K562 (cell line): ENCODE measurements at regions not wholly inside any gene's neighbourhood (a gene's known extent, or its start where the extent isn't known, plus 50 kb on each side); places are given as distances from the start of the nearest gene placed in this dataset.

Experiments used
- ATAC-seq: fragments of 200-7000 bp; cut with Tn5 transposase; 3 replicates; pipeline ENCODE4 v1.9.1; 2020; ENCODE audit warnings: moderate library complexity
- BruUV-seq: library from RNA; stranded (reverse); fragments of 400-500 nt; replicated peaks from 2 replicates; lab custom pipeline; 2021; lab: Mats Ljungman, UMichigan
- CTCF ChIA-PET: fragments of 300-600 bp; formaldehyde crosslinking; extraction: SDS; loops from one replicate; lab custom pipeline; 2021; ENCODE audit warnings: low intra/inter-chr PET ratio; lab: Yijun Ruan, JAX
- POLR2A ChIA-PET: fragments of 300-600, 350-650 bp; sonication (Branson Sonifier 250); formaldehyde crosslinking; extraction: SDS; loops from one replicate; lab custom pipeline; 2021; ENCODE audit warnings: antibody characterized with exemption, inconsistent platforms; lab: Yijun Ruan, JAX
- DNase-seq, 4 experiments: peaks; one replicate each; pipeline versions ENCODE4 v3.0.0 to v3.0.0-alpha.2; 2011 to 2018; ENCODE audit warnings: low spot score in 3 of 4, mixed read lengths in 3 of 4; ENCODE audit errors: extremely low read depth in 1 of 4
- FAIRE-seq: peaks from 2 replicates; lab custom pipeline; 2011; peaks lifted over from hg19 to GRCh38; lab: Jason Lieb, UNC
- H2AFZ ChIP-seq: 2 replicates; pipeline ENCODE4 v1.6.0; 2011; ENCODE audit warnings: low read depth, low read length, control low read depth, inconsistent platforms
- H3K27ac ChIP-seq: fragments of 200-600 bp; 3 replicates; pipeline ENCODE4 v1.8.0; 2011; ENCODE audit warnings: low read depth, mild to moderate bottlenecking, control low read depth, inconsistent platforms, low read length, moderate library complexity, mixed read lengths; ENCODE audit errors: extremely low read depth
- H3K27me3 ChIP-seq, 2 experiments: fragments of 300-600 bp in 1 of 2; 2 replicates in 1 of 2; 3 replicates in 1 of 2; pipeline versions ENCODE4 v1.6.0 to v1.8.0; 2011; ENCODE audit warnings: inconsistent platforms in 2 of 2, low read length in 2 of 2, mild to moderate bottlenecking in 1 of 2, mixed read lengths in 1 of 2, moderate library complexity in 1 of 2; ENCODE audit not compliant: control insufficient read depth in 2 of 2, insufficient read depth in 2 of 2
- H3K36me3 ChIP-seq: fragments of 300-600 bp; 3 replicates; pipeline ENCODE4 v1.8.0; 2011; ENCODE audit warnings: mild to moderate bottlenecking, low read length, inconsistent platforms; ENCODE audit not compliant: control insufficient read depth, insufficient read depth
- H3K4me1 ChIP-seq, 2 experiments: fragments of 200-600 bp in 1 of 2; replicated peaks in 1 of 2; 2 replicates in 1 of 2; 3 replicates in 1 of 2; pipeline versions ENCODE4 v1.5.1 to v1.8.0; 2011; ENCODE audit warnings: inconsistent platforms in 2 of 2, low read length in 2 of 2, mild to moderate bottlenecking in 1 of 2, mixed read lengths in 1 of 2, moderate library complexity in 1 of 2; ENCODE audit not compliant: control insufficient read depth in 2 of 2, insufficient read depth in 2 of 2
- H3K4me2 ChIP-seq: 2 replicates; pipeline ENCODE4 v1.6.1; 2011; ENCODE audit warnings: low read length, control low read depth, inconsistent platforms, mixed read lengths; ENCODE audit not compliant: insufficient read depth
- H3K4me3 ChIP-seq: fragments of 200-600 bp; sonication (generic), shearing (Covaris generic); 2 replicates; pipeline ENCODE4 v1.5.1; 2016; ENCODE audit warnings: control low read depth, inconsistent platforms
- H3K79me2 ChIP-seq: fragments of 200-600 bp; 3 replicates; pipeline ENCODE4 v1.8.0; 2011; ENCODE audit warnings: low read length, inconsistent platforms; ENCODE audit not compliant: control insufficient read depth, insufficient read depth
- H3K9ac ChIP-seq, 2 experiments: 2 replicates each; pipeline versions ENCODE4 v1.6.0 to v1.6.1; 2011; ENCODE audit warnings: low read depth in 2 of 2, low read length in 2 of 2, control low read depth in 1 of 2, inconsistent platforms in 1 of 2, mild to moderate bottlenecking in 1 of 2, mixed read lengths in 1 of 2; ENCODE audit not compliant: insufficient read depth in 1 of 2
- H3K9me1 ChIP-seq: one replicate; pipeline ENCODE4 v1.6.0; 2011; ENCODE audit warnings: inconsistent platforms, mild to moderate bottlenecking, low read length, moderate library complexity; ENCODE audit not compliant: control insufficient read depth, insufficient read depth
- H3K9me3 ChIP-seq: replicated peaks from 2 replicates; pipeline ENCODE4 v1.5.1; 2011; ENCODE audit warnings: low read depth, low read length, inconsistent platforms; ENCODE audit not compliant: control insufficient read depth, insufficient read depth
- H4K20me1 ChIP-seq: replicated peaks from 2 replicates; pipeline ENCODE4 v1.6.1; 2011; ENCODE audit warnings: low read length, inconsistent platforms, mixed read lengths; ENCODE audit not compliant: control insufficient read depth, insufficient read depth
- COPS2 ChIP-seq: fragments of 450-650 bp; conservative IDR thresholded peaks from 2 replicates; pipeline ENCODE4 v1.6.1; 2016; ENCODE audit warnings: mild to moderate bottlenecking, moderate library complexity
- SAP30 ChIP-seq: fragments of 200-600 bp; sonication (generic); IDR thresholded peaks from 2 replicates; pipeline ENCODE4 v1.6.1; 2012; ENCODE audit warnings: borderline replicate concordance, low read depth, mild to moderate bottlenecking, moderate library complexity, low read length, control low read depth, inconsistent platforms; ENCODE audit not compliant: insufficient read depth, poor library complexity, severe bottlenecking
- SMAD1 ChIP-seq: fragments of 150-350 bp; IDR thresholded peaks from 2 replicates; pipeline ENCODE4 v1.6.1; 2014; ENCODE audit warnings: low read length, low read depth; ENCODE audit not compliant: partially characterized antibody
- SP1 ChIP-seq: sonication (generic); formaldehyde crosslinking; IDR thresholded peaks from 2 replicates; pipeline ENCODE4 v1.8.1; 2022; ENCODE audit warnings: mild to moderate bottlenecking, missing genetic modification reagents
- TARDBP ChIP-seq: fragments of 450-650 bp; IDR thresholded peaks from 2 replicates; pipeline ENCODE4 v1.6.1; 2016
- ZBTB5 ChIP-seq: fragments of 450-650 bp; IDR thresholded peaks from 2 replicates; pipeline ENCODE4 v1.6.1; 2017; ENCODE audit warnings: antibody characterized with exemption
- ZC3H11A ChIP-seq: IDR thresholded peaks from 2 replicates; pipeline ENCODE4 v1.6.1; 2012; ENCODE audit warnings: low read depth, low read length, improper control_type of control experiment
- ZNF408 ChIP-seq: fragments of 250-450 bp; sonication (Bioruptor Pico); IDR thresholded peaks from 2 replicates; pipeline ENCODE4 v1.4.0; 2020; ENCODE audit warnings: low read depth, mild to moderate bottlenecking, moderate library complexity
- ZNF76 ChIP-seq: fragments of 250-450 bp; sonication (Bioruptor Pico); IDR thresholded peaks from 2 replicates; pipeline ENCODE4 v1.4.0; 2020; ENCODE audit warnings: mild to moderate bottlenecking, moderate library complexity, borderline replicate concordance
- WGBS: fragments of 100-300 bp; shearing (Covaris generic); methylation state at CpG from one replicate; pipeline ENCODE4 v1.1.6; 2016; ENCODE audit warnings: low coverage, mixed read lengths; ENCODE audit not compliant: insufficient coverage; ENCODE audit errors: missing lambda C conversion rate; 5-methylcytosine and 5-hydroxymethylcytosine counted together
- in situ Hi-C: fragments of 300-500 bp; cut with MboI; formaldehyde crosslinking; loops from 4 replicates; pipeline ENCODE4 v1.15.0; 2018; ENCODE audit warnings: inconsistent platforms, mixed read lengths
- intact Hi-C: fragments of 100-400 bp; cut with micrococcal nuclease; formaldehyde crosslinking; loops from 2 replicates; pipeline ENCODE4 v1.14.2; 2022
- TF ChIP-seq, protein P1 (sequence below), 2 experiments: IDR thresholded peaks; 2 replicates each; pipeline ENCODE4 v1.6.1; 2012; ENCODE audit warnings: improper control_type of control experiment in 2 of 2, low read depth in 2 of 2, low read length in 2 of 2, borderline replicate concordance in 1 of 2

DNA sequence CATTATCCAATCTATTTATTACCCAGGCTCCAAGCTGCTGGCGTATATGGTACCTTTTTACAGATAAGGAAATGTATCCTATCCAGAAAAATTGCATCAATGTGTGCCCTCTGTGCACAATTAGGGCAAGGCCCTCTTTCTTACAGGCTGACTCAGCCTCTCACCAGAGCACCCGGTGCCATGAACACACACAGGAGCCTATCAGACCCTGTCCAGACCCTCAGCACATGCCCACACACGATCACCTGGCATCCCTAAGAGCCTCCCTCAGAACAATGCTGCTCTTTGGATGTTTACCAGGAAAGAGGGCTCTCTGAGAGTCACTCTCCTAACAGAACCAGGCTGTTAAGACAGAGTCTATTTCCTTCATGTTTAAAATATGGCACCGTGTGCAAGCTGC is 460.0 kb upstream of the TBL1XR1 start:
- POLR2A ChIA-PET: interaction anchor here (0.6 kb wide), 1 partner anchor 10 kb away, joined by 3 read pairs; no protein-coding TSS in a partner anchor
- BruUV-seq: no TSS peak
- no peaks in the 10 kb centered on the region for H3K27me3 ChIP-seq
- no peaks in the 10 kb centered on the region for H3K9me3 ChIP-seq
- no peaks in the 10 kb centered on the region for H3K79me2 ChIP-seq
- TF ChIP-seq ZC3H11A (no peak), SAP30 (no peak), SP1 (CRISPR knock-in tag) (no peak), COPS2 (no peak), ZBTB5 (no peak), ZNF408 (CRISPR knock-in tag) (no peak), TARDBP (no peak), ZNF76 (CRISPR knock-in tag) (no peak), SMAD1 (no peak)
- TF ChIP-seq, protein P1, sequence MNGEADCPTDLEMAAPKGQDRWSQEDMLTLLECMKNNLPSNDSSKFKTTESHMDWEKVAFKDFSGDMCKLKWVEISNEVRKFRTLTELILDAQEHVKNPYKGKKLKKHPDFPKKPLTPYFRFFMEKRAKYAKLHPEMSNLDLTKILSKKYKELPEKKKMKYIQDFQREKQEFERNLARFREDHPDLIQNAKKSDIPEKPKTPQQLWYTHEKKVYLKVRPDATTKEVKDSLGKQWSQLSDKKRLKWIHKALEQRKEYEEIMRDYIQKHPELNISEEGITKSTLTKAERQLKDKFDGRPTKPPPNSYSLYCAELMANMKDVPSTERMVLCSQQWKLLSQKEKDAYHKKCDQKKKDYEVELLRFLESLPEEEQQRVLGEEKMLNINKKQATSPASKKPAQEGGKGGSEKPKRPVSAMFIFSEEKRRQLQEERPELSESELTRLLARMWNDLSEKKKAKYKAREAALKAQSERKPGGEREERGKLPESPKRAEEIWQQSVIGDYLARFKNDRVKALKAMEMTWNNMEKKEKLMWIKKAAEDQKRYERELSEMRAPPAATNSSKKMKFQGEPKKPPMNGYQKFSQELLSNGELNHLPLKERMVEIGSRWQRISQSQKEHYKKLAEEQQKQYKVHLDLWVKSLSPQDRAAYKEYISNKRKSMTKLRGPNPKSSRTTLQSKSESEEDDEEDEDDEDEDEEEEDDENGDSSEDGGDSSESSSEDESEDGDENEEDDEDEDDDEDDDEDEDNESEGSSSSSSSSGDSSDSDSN (IDR thresholded peaks at IDR 0.05; ENCODE audit: borderline replicate concordance in 1 of 2, low read depth in 2 of 2, low read length in 2 of 2): no peak
- no peaks in the 10 kb centered on the region for H3K4me1 ChIP-seq
- H3K36me3 ChIP-seq: no peaks in the 10 kb centered on the region
- WGBS: 24% methylated on average over 4 of the region's 4 CpGs
- no peak overlapping the region for H2AFZ ChIP-seq
- FAIRE-seq (no peak), ATAC-seq (no peak), DNase-seq (no peak)
- no peak overlapping the region for H3K9ac ChIP-seq
- intact Hi-C loops: no loop called here
- no peak overlapping the region for H3K27ac ChIP-seq
- no peaks in the 10 kb centered on the region for H3K9me1 ChIP-seq
- in situ Hi-C loops: no loop called here
- H3K4me2 ChIP-seq: no peak overlapping the region
- H3K4me3 ChIP-seq: no peak overlapping the region
- CTCF ChIA-PET: no interaction called here
- no peaks in the 10 kb centered on the region for H4K20me1 ChIP-seq
